Activated naive CD4-positive, alpha-beta T cell (primary cell): ENCODE measurements at regions not wholly inside any gene's neighbourhood (a gene's known extent, or its start where the extent isn't known, plus 50 kb on each side); places are given as distances from the start of the nearest gene placed in this dataset.

Experiments
- DNase-seq, 4 experiments: peaks; one replicate each; lab custom pipeline; 2025; lab: John Stamatoyannopoulos, UW

DNA sequence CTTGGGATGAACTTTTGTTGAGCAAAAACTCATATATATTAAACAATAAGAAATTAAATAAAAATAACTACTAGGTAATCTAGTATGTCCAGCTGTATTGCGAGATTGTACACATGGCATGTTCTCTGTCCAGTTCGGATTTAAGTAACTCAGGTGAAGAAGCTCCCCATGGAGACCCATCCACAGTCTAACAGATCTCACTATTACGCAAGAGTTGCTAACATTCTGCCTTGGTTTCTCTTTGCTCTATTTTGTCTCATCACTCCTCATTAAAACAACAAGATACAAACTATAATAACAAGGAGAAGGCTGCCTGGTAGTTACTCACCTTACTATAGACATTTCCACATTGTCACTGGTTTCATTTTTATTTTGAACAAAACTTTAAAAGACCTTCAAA is 1372.3 kb upstream of the CELF2 start:
- DNase-seq = no peak

DNA sequence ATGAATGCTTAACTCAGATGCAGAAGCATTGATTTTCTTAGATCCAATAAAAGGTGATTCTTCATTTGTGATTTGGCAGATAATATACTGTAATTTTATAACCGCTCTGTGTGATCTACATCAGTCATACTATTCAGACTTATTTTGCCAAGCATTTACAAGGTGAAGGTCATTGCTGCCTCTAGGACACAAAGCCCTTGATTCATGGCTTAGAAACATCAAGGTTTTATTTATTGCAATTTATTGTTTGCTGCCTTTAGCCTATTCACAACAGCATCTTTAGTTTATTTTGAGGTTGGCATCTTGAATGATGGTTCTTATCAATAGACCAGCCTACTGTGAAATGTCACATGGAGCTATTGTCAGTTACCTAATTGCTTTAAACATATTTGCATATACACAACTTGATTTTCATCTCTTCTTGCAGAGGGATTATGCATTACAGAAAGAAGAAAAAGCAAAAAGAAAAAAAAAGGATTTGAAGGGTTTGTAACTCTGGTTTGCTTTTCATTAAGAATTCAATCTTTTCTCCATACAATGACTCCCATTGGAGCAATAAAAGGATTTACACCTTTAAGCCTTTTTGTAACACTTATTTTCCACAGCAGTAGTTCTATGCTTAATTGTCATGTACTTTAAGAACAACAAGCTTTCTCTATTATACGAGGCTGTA is 1371.6 kb upstream of the CELF2 start:
- no peak for DNase-seq

DNA sequence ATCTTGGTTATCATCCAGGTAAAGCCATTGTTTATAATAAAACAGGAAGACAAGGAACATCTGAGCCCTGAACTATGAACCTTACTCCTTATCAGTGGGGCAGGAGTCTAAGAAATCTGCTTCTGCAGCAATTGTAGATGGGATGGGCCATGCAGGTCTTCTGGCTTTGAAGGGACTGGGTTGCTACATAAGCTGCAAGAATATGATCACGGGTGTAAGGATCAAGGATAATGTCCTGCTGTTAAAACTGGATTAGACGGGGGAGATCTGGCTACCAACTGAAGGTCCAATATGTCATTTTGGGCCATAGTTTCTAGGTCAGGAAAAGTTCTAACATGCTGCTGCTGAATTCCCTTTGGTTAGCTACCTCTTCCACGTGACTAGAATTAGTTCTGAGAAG is 1363.4 kb upstream of the CELF2 start:
- DNase-seq = no peak

GRCh38 chr10:9656386-9656785 is 1361.3 kb upstream of the CELF2 start:
- DNase-seq = no peak

- DNase-seq = no peak
Measured at GRCh38 chr10:9656996-9657395, 1360.7 kb upstream of the CELF2 start.

DNA sequence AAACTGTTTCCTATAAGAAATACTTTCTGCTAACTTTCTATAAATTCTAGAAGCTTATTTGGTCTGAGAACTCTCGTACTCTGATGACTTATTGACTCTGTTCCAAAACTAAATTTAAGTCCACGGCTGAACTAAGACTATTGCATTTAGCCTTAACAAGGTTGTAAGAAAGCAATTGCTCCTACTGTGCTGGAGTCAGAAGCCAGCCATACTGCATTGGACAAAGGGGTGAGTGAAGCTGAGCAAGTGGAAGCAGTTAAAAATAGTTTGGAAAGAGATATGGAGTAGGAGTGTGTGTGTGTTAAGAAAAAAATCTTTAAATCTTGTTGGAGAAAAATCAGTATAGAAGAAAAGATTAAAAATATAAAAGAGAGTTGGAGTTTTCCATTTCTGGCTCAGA is 1360.1 kb upstream of the CELF2 start:
- no peak for DNase-seq

- no peak for DNase-seq
Measured at GRCh38 chr10:9668411-9668810, 1349.3 kb upstream of the CELF2 start.

- no peak for DNase-seq
Measured at GRCh38 chr10:9670911-9671310, 1346.8 kb upstream of the CELF2 start.

- DNase-seq = no peak
Measured at GRCh38 chr10:9681655-9682054, 1336.0 kb upstream of the CELF2 start.

DNA sequence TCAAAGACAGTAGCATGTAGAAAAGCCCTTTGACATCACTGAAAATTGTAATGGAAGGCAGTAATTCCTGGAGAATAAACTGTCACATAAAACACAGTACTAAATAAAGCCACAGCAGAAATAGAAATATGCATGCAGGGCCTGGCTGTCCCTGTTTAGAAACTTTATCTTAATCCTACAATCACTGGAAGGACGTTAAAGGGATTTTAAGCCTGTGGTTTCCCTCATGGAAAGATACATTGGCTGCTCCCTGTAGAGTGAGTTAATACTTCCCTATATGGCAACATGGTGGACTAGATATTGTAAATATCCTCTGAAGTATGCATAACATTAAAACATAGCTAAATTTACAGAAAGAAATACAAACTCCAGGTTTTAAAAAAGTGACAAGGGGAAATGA is 1334.9 kb upstream of the CELF2 start:
- no peak for DNase-seq

- no peak for DNase-seq
Measured at GRCh38 chr10:9684186-9684585, 1333.5 kb upstream of the CELF2 start.

DNA sequence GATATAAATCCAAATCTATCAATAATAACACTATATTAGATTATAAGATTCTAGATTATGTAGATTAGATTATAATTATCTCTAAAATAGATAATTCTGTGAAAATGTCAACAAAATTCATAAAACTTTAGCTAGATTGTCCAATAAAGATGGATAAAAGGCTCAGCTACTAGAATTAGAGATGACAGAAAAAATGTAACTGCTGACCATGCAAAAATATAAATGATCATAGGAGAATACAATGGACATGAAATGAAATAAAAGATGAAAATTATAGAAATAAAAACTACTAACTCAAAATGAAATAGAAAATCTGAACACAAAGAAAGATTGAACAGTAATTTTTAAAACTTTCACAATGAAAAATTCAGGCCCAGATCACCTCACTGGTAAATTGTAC is 1332.1 kb upstream of the CELF2 start:
- DNase-seq = no peak

GRCh38 chr10:9688711-9689110 is 1329.0 kb upstream of the CELF2 start:
- DNase-seq = no peak

- no peak for DNase-seq
Measured at GRCh38 chr10:9707216-9707615, 1310.5 kb upstream of the CELF2 start.

- DNase-seq = no peak
Measured at GRCh38 chr10:9709849-9710248, 1307.8 kb upstream of the CELF2 start.

GRCh38 chr10:9712393-9712792 is 1305.3 kb upstream of the CELF2 start:
- DNase-seq = no peak

DNA sequence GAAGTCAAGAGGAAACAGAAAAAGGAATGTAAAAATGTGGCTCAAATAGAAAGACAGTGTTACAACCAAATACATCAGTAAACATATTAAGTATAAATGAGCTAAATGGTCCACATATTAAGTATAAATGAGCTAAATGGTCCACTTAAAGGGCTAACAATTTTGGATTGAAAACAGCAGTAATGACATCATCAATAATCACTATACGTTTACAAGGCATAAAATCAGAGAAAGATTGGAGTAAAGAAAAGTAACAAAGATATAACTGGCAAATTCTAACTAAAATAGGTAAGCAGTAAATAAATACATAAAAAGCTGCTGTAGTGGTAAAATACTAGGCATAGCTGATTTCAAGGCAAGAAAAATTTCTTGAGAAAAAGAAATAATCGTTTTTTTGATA is 1298.4 kb upstream of the CELF2 start:
- DNase-seq = no peak

- DNase-seq = no peak
Measured at GRCh38 chr10:9733766-9734165, 1283.9 kb upstream of the CELF2 start.

GRCh38 chr10:9734218-9734617 is 1283.5 kb upstream of the CELF2 start:
- no peak for DNase-seq

GRCh38 chr10:9735731-9736130 is 1281.9 kb upstream of the CELF2 start:
- no peak for DNase-seq

GRCh38 chr10:9743639-9744038 is 1274.0 kb upstream of the CELF2 start:
- no peak for DNase-seq

DNA sequence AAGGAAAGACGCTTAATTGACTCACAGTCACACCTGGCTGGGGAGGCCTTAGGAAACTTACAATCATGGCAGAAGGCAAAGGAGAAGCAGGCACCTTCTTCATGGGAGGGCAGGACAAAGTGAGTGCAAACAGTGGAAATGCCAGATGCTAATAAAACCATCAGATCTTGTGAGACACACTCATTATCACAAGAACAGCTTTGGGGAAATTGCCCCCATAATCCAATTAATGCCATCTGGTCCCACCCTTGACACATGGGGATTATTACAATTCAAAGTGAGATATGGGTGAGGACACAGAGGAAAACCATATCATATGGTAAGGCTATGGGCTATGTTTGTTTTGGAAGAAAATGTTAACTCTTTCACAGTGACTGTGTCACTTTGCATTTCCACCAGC is 1272.5 kb upstream of the CELF2 start:
- no peak for DNase-seq

GRCh38 chr10:9757176-9757575 is 1260.5 kb upstream of the CELF2 start:
- DNase-seq = no peak

- no peak for DNase-seq
Measured at GRCh38 chr10:9759596-9759995, 1258.1 kb upstream of the CELF2 start.
